ENCODE measurements at regions not wholly inside any gene's neighbourhood (a gene's known extent, or its start where the extent isn't known, plus 50 kb on each side); places are given as distances from the start of the nearest gene placed in this dataset.

- TF ChIP-seq CTCF (IDR thresholded peaks at IDR 0.05; ENCODE audit: insufficient read depth, low read depth, low read length) (no peak), EZH2 (IDR thresholded peaks at IDR 0.05; ENCODE audit: insufficient read depth, low read length) (no peak)
These were observed 152.2 kb downstream of the TMEM167A start for GRCh38 chr5:82925061-82925411.
